COLO668 (cell line): ENCODE measurements at regions not wholly inside any gene's neighbourhood (a gene's known extent, or its start where the extent isn't known, plus 50 kb on each side); places are given as distances from the start of the nearest gene placed in this dataset.
"Not testable (repeated sequence)": the region's sequence is repeated elsewhere in the genome, so short reads cannot be mapped to it uniquely, and the experiment has no call there.

Experiments used
- DNase-seq: peaks from one replicate; lab custom pipeline; 2025; ENCODE audit not compliant: unreplicated experiment; lab: John Stamatoyannopoulos, UW

DNA sequence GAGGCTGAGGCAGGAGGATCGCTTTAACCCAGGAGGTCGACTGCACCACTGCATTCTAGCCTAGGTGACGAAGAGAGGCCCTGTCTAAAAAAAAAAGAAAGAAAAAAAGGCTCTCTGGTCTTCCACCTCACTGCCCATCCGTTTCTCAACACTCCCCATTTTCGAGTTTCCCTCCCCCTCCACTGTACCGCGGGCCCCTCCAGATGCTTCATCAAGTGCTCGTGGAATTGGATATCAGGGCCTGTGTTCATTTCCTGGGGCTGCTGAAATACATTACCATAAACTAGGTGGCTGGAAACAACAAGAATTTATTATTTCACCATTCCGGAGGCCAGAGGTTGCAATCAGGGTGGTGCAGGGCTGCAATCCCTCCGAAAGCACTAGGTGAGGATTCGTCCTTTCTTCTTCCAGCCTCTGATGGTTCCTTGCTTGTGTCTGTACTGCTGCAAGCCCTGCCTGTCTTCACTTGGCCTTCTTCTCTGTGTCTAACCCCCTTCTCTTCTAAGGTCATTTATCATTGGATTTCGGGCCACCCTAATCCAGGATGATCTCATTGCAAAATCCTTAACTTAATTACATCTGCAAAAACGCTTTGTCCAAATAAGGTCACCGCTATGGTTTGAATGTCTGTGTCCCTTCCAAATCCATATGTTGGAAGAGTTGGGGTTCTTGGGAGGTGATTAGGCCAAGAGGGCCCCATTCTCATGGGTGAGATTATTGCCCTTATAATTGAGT is 135.1 kb downstream of the CRLF3 start:
- not testable (repeated sequence) for DNase-seq

DNA sequence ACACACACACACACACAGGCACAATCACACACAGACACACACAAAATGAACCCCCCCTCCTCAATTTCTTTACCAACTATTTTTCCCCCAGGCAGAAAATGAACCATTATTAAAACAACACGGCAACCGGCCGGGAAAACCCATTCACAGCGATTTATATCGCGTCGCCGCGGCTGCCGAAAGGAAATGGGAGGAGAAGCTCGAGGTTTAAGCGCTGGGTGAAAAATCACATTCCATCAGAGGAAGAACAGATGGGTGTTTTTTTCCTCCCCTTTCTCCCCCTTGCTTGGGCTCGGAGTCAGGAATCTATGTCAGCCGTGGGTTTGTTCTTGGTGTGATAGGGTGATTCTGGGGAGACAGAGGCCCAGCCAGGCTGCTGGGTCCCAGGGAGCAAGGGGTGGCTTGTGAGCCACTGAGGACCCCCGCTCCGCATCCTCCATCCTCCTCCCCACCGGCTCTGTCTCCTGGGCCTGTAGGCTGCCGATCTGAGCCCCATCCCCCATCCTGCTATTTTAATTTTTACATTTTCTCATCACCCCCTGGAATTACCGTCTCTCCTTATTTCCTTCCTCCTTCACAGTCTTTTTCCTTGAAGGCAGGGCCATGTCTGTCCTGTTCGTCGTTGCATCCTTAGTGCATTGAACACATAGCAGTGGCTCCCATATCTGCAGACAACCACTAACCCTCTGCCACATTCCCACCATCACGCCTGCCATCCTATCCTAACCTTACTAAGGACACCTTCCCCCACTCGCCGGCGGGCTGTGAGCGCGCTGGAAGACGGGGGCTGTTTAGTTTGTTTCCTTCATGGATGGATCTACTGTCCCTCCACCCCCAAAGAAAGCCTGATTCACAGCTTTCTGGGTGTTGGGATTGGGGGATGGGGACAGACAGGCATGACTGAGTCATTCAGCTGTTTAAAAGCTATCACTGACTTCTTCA is 137.7 kb downstream of the CRLF3 start:
- DNase-seq: not testable (repeated sequence)

DNA sequence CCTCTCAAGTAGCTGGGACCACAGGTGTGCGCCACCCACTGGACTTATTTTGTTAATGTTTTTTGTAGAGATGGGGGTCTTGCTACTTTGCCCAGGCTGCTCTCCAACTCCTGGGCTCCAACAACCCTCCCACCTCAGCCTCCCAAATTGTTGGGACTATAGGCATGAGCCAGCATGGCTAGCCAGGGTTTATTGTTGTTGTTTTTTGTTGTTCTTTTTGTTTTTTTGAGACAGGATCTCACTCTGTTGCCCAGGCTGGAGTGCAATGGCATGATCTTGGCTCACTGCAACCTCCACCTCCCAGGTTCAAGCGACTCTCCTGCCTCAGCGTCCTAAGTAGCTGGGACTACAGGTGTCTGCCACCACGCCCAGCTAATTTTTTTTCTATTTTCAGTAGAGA is 142.2 kb downstream of the CRLF3 start:
- not testable (repeated sequence) for DNase-seq

DNA sequence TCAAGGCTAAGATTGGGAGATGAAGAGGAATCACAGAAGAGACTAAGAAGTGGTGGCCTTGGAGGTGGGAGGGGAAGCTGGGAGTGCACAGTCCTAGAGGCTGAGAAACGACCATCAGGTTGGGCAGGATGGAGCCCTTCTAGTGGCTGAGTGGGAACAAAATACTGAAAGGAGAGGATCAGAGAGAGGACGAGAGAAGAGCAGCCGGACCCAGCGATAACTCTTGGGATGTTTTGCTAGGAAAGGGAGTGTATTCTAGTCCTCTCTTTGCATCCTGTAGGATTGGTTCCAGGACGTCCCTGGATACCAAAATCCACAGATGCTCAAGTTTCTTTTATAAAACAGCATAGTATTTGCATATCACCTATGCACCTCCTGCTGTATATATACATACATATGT is 143.8 kb downstream of the CRLF3 start:
- DNase-seq: not testable (repeated sequence)

GRCh38 chr17:30677550-30678249 is 146.8 kb downstream of the CRLF3 start:
- DNase-seq: no peak

DNA sequence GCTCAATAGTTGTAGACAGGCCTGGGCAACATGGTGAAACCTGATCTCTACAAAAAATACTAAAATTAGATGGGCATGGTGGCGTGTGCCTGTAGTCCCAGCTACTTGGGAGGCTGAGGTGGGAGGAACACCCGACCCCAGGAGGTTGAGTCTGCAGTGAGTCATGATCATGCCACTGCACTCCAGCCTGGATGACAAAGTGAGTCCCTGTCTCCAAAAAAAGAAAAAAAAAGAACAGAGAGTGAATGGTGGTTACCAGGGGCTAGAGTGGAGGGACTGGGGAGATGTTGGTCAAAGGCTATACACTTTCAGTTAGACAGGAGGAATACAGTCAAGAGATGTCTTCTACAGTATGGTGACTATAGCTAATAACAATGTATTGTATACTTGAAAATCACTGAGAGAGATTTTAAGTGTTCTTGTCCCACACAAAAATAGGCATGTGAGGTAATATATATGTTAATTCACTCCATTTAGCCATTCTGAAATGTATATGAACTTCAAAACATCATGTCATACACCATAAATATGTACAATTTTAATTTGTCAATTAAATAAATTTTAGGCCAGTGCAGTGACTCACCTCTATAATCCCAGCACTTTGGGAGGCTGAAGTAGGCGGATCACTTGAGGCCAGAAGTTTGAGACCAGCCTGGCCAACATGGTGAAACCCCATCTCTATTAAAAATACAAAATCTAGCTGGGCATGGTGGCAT is 148.6 kb downstream of the CRLF3 start:
- not testable (repeated sequence) for DNase-seq

GRCh38 chr17:30669217-30669649 is 155.3 kb downstream of the CRLF3 start:
- not testable (repeated sequence) for DNase-seq

DNA sequence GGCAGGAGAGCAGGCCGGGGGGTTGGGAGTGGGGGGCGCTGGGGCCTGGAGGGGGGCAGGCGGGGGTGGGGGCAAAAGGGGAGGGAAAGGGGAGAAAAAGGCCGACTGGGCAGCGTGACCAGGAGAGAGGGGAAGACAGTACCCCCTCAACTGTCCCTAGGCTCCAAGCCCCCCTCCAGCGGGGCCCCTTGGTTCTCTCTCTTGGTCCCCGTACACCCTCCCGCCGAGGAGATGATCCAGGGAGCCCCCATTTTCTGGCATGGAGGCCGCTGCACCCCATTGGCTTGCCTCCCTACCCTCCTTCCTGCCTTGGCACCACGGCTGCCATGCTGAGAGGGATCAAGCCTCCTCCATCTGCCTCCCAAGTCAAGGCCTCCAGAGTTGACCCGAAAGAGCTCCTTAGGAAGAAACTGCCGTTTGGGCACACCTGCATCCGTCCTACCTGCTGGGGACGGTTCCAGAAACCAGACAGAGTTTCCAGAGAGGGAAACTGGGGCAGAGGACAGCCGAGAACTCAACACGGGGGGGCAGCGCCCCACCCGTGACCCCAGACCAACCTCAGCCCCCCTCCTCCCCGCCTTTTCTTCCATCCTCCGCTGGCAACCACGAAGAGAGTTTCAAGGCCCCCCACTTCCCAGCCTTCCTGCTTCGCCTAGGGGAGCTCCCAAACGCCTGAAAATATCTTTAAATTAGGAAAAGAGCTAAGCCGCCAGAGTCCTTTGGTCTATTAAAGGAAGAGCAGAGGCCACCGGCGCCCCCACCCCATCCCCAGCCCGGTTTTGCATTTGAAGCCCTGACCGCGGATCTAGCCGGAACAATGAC is 155.9 kb downstream of the CRLF3 start:
- DNase-seq: not testable (repeated sequence)

DNA sequence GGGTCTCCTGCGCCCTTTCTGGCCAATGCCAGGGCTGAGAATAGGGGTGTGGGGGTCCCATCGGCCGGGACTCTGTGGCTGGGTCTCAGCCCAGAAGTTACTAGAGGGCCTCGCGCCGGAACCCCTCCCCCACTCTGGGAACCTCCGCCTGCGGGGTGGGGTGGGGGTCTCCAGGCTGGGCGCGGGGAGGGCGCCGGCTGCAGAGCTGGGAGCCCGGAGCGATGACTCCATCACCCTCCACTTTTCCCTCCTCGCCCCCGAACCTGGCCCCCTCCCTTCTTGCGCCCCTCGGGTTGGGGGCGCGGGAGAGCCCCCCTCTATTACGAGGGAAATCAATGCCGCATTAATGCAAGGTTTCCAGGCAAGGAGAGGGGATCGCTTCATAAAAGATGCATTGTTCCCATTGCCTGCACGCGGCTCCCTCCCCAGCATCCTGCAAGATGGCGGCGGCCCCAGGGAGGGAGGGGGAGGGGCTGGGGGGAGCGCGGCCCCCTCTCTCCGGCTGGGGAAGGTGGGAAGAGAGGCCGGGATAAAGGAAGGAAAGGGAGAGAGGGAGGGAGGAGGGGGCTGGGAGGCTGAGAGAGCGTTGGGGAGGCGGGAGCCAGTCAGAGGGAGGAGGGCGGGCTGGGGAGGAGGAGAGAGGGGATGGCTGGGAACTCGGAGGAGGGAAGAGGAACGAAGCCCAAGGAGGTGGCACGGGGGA is 156.7 kb downstream of the CRLF3 start:
- peak; percentile 14 for DNase-seq

DNA sequence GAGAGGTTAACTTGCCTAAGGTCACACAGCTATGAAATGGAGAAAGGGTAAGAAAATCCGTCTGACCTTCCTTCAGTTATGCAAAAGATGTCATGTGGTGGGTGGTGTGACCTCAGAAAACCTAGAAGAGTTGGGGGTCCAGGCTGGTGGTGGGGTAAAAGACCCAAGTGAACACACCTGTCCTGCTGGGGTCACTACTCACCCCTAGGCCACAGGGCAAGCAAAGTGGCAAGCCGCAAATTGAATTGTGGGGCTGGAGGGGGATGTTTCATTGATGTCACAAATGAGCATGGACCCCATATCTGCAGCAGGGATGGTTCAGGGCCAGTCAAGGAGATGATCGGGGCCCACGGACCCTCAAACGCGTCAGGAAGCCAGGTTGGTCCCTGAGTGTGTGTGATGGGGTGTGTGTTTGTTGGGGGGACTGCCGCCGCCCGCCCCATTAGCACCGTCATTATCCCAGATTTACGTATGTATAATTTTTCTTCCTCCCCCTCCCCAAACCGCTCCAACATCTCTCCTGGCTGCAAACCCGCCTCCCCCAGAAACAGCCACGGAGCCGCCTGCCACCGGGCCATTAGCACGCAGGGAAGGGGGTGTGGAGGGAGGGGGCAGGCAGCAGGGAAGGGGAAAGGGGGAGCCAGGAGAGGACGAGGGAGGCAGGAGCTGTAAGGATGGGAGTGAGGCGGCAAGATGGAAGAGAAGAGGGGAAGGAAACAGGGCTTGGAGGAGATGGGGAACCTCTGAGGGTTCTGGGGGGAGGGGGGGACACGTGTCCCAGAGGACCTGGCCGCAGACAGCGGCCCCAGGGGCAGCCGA is 157.4 kb downstream of the CRLF3 start:
- not testable (repeated sequence) for DNase-seq

DNA sequence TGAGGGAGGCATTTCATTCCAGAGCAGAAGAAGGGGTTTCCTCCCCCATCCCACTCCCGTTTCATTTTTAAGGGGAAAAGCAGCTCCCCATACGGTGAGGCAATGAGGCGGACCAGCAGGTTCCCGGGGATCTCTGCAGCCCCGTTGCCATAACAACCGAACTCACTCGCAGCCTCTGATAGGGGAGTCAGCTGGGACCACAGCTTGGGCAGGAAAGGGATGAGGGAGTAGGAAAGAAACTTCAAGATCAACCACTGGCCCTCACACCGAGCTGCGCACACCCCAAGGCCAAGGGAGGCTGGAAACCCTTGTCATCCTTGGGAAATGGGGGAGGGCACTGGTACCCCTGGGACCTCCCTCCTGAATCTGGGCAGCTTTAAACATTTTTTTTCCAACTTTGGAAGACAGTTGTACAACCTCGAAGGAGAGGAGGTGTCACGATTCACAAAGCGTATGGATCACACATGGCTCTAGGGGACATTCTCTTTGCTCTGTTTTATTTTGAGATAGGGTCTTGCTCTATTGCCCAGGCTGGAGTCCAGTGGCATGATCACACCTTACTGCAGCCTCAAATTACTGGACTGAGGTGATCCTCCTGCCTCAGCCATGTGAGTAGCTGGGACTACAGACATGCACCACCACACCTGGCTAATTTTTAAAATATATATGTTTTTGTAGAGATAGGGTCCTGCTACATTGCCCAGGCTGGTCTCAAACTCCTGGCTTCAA is 160.6 kb downstream of the CRLF3 start:
- not testable (repeated sequence) for DNase-seq

DNA sequence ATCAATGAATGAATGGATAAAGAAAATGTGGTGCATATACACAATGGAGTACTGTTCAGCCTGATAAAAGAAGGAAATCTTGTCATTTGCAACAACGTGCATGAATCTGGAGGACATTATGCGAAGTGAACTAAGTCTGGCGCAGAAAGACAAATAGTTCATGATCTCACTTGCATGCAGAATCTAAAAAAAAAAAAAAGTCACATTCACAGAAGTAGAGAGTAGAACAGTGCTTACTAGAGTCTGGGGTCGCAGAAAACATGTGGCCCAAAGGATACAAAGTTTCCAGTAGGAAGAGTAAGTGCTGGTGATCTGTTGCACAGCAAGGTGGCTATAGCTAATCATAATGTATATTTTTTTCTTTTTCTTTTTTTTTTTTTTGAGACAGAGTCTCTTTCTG is 167.3 kb downstream of the CRLF3 start:
- not testable (repeated sequence) for DNase-seq

- DNase-seq: not testable (repeated sequence)
Observed at GRCh38 chr17:30653038-30653437, 171.5 kb downstream of the CRLF3 start.

GRCh38 chr17:30650149-30650548 is 172.9 kb downstream of the GOSR1 start:
- not testable (repeated sequence) for DNase-seq

DNA sequence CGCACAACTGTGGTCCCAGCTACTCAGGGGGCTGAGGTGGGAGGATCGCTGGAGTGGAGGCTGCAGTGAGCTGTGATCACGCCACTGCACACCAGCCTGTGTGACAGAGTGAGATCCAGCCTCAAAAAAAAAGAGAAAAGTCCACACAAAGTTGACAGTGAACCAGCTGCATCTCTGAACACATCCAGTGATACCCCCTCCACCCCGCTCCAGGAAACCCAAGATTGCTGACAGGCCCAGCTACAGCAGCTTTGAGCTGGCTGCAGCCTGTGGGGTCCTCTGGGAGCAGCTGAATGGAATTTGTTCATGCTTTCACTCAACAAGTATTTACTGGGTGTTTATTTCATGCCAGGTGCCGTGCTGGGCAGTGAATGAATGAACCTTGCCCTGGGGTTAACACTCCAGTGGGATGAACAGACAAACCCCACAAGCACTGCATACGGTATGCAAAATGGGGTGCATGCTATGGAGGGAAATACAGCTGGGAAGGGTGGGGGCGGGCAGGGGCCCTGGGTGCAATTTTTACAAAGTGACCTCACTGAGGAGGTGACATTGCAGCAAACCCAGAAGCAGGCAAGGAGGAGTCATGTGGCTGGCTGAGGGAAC is 170.9 kb downstream of the GOSR1 start:
- not testable (repeated sequence) for DNase-seq

- DNase-seq: not testable (repeated sequence)
Observed at GRCh38 chr17:30645875-30646274, 168.7 kb downstream of the GOSR1 start.

DNA sequence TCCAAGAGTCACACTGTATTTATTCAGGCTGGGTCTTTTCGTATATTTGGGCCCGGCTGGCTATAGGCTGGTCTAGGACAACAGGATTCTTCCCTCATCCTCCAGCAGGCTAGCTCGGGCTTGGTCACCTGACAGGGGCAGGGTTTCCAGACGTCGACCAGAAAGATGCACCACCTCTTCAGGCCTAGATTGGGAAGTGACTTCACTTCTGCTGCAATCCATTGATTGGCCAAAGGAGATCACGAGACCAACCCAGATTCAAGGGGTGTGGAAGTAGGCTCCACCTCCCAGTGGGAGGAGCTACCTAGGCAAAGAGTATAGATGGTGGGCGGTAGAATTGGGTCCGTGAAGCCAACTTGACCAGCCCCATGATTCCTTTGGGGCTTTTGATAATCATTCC is 167.5 kb downstream of the GOSR1 start:
- DNase-seq: not testable (repeated sequence)
